Left cardiac atrium (tissue), 4 donors: ENCODE measurements at regions not wholly inside any gene's neighbourhood (a gene's known extent, or its start where the extent isn't known, plus 50 kb on each side); places are given as distances from the start of the nearest gene placed in this dataset.
"Not testable (repeated sequence)": the region's sequence is repeated elsewhere in the genome, so short reads cannot be mapped to it uniquely, and the experiment has no call there.

Source experiments
- ATAC-seq, 2 donors: fragments of 200-7000 bp; cut with Tn5 transposase; one replicate each; pipeline ENCODE4 v1.9.1; 2020; ENCODE audit warnings: mild to moderate bottlenecking in 2 of 2, moderate library complexity in 2 of 2
- DNase-seq: peaks from one replicate; pipeline ENCODE4 v3.0.0-alpha.2; 2020
- intact Hi-C, 2 donors: fragments of 100-400 bp; cut with DNase I; formaldehyde crosslinking; loops; one replicate each; pipeline versions ENCODE4 v1.14.1 to v1.15.1; 2022 to 2023
- donor health status: DM: no; HTN: yes; CAD: no.
- donor health status: DM: no; HTN: yes; CAD: no; lungs with severe emphysema.
- donor health status: DM: yes; HTN: yes; CAD: no.
- donor health status: Dilated cardiomyopathy.

DNA sequence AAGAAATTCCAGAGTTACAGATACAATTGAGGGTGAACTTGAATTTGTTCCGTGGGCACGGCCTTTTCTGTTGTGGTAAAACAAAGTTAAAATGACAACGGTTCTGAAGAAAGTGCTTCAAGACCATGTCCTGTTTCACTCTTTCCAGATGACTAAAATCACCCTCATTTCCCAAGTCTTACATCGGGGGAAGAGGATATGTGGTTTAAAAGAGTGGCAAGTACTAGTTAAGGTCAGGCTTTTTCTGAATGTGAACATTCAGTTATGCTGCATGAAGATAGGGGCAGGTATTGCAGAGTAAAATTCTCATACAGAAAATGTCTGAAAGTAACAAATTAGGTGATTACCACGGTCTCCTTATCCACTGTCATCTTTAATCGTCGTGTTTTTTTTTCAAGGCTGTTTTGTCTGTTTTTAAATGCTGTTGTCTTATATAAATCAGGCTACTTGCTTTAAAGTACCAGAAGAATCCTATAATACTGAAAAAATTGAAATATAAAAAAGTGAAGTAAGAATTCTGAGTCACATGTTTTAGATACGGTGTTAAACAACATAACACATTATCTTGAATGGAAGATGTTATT, 236.6 kb upstream of the PLGLB2 start:
- DNase-seq, ATAC-seq, intact Hi-C loops: not testable (repeated sequence)

GRCh38 chr2:87512864-87513530, 234.9 kb upstream of the PLGLB2 start:
- intact Hi-C loops, DNase-seq, ATAC-seq: not testable (repeated sequence)

DNA sequence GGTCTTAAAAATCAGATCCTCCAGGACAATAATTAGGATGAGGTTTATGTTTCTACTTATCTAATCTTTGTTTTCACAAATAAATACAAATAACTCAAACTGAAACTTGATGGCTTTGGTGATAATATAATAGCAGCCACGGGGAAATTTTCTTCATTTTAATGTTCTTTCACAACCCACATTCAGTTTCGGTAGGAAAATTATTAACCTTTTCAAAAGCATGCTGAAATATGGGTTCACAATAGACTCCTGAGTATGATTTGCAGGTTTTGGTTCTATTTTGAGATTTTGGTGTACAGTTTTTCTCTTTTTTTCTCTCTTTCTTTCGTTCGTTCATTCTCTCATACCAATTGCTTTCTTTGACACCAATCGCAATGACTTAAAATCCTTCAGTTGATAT, 233.9 kb upstream of the PLGLB2 start:
- DNase-seq, ATAC-seq, intact Hi-C loops: not testable (repeated sequence)

- intact Hi-C loops, result not testable (repeated sequence)
Observed at GRCh38 chr2:87514515-87514914, 233.4 kb upstream of the PLGLB2 start.

GRCh38 chr2:87515226-87515625, 232.7 kb upstream of the PLGLB2 start:
- intact Hi-C loops, DNase-seq: not testable (repeated sequence)
- ATAC-seq, result peak in 1 of 2 donors; percentile 17

More at GRCh38 chr2:87514515-87514914, 233.4 kb upstream of the PLGLB2 start:
- DNase-seq, ATAC-seq: not testable (repeated sequence)

GRCh38 chr2:87515875-87516274, 232.0 kb upstream of the PLGLB2 start:
- DNase-seq, intact Hi-C loops, ATAC-seq: not testable (repeated sequence)

DNA sequence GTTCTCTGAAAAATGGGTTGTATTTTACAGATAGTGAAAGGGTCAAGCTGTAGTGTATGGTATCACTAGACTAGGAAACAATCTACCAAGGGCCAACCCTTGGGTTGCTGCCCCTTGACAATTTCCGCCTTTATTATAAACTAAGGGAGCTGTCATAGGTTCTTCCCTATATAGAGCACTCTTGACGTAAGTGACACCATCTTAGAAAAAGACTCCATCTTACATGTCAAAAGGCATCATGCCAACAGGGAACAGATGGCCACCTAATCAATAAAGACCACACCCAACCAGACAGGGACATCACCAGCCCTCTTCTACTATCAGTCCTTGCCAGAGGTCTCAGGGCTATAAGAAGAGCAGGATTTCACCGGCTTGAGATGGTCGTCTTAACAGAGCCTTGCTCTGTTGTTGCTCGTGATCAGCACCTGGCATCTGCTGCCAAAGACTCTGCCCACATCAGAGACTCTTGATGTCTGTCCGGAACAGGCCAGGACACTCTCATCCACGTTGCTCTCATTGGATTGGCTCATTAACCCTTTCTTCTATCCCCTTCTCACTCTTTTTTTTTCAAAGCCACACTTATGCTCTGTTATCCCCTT, 231.4 kb upstream of the PLGLB2 start:
- not testable (repeated sequence) for ATAC-seq, DNase-seq

DNA sequence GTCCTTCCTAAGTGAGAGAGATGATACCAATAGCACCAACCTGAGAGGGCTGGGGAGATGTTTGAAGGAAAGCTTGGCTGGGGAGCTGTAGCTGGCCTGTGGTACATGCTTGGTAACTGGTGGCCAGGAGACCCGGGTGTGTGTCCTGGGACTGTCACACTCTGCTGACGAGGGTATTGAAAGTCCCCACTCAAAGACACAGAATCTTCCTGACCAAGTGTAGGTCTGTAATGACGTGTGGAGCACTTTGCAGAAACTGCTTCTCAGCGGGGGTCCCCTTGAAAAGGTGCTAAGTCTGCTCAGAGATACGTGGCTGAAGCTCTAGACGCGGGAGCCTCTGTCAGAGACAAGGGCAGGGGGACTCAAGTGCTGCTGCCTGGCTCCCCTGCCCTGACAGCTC, 230.4 kb upstream of the PLGLB2 start:
- DNase-seq, ATAC-seq, intact Hi-C loops: not testable (repeated sequence)

More for the DNA sequence above, 231.4 kb upstream of the PLGLB2 start:
- intact Hi-C loops, result not testable (repeated sequence)

- intact Hi-C loops, DNase-seq, ATAC-seq: not testable (repeated sequence)
Observed at GRCh38 chr2:87518066-87518465, 229.8 kb upstream of the PLGLB2 start.

DNA sequence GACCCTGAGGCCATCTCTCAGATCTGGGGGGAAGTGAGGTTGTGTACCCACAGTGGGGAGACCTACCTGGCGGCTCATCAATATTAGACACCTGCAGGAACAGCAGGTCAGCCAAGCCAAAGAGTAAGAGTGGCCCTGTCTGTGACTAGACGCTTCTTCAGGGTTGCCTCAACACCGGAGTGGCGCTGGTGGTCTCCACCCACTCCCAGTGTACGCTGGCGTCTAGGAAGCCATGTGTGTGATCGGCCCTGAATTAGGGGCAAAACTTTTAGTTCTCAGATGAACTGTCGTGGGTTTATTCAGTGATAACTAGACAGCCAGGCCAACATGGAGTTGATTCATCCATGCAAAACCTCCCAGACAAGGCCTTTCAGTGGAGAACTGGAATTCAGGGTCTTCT, 229.3 kb upstream of the PLGLB2 start:
- intact Hi-C loops, DNase-seq, ATAC-seq: not testable (repeated sequence)

GRCh38 chr2:87519158-87520011, 228.5 kb upstream of the PLGLB2 start:
- DNase-seq, intact Hi-C loops: not testable (repeated sequence)
- ATAC-seq, result peak; percentile 50 to 75

GRCh38 chr2:87521057-87521456, 226.8 kb upstream of the PLGLB2 start:
- intact Hi-C loops, ATAC-seq, DNase-seq: not testable (repeated sequence)

DNA sequence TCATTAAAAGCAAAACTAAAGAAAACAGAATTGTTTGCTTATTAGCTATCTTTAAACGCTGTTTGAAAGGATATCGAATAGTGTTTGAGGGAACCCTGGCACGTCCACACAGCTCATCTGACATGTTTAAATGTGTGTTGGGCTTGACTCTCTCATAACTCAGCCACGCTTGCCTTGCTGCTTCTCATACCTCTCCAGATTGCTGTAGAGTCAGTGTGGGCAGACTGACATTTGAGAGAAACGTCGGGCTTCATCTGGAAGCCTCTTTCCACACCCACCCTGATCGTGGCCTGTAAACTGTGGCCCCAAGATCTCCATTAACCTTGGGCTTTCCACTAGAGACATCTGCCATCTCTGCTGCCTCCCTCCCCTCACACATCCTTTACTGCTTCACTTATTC, 226.4 kb upstream of the PLGLB2 start:
- intact Hi-C loops, ATAC-seq, DNase-seq: not testable (repeated sequence)

DNA sequence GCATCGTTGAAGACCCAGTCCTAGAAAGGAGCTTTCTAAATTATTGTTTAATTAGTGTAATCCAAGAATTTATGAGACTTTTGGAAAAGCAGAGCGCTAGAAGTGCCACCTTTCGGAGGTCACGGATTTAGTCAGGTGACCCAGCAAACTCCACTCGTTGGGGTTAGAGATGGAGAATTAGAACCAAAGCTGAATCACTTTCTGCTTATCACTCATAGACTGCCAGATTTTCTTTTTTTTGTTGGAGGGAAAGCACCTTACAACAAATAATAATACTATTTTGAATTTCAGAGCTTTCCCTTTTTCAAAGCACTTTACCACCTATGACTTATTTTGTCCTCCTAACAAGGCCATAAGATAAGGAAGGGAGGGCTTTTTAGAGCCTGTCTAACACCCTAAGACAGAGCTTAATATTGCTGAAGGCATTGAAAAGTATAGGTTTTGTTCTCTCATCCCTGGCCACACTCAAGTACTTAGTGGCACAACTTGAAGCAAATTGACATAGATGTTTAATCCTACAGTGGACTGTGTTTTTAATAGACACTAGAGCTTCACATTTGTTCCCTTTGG, 223.2 kb upstream of the PLGLB2 start:
- DNase-seq, ATAC-seq, intact Hi-C loops: not testable (repeated sequence)

DNA sequence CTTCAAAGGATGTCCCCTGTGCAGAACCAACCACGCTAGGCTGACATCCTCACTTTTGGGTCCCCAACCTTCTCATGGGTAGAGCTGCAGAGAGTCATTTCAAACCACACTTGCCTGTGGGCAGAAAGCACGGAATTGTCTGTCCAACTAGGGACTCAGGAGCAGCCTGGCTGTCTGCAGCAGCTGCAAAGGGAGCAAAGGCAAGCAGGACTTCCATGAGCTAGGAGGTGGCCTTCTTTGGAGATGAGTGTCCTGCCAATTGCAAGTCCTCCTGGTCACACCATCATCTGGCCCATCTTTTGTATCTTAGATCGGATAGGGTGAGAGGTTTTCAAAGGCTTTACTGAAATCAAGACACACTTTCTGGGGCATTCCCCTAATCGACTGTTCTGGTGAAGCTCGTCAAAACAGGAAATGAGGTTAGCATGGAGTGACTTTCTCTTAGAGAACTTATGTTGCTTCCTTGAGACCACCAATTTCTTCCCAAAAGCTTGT, 222.3 kb upstream of the PLGLB2 start:
- DNase-seq, intact Hi-C loops: not testable (repeated sequence)
- ATAC-seq, result peak in 1 of 2 donors; percentile 21

DNA sequence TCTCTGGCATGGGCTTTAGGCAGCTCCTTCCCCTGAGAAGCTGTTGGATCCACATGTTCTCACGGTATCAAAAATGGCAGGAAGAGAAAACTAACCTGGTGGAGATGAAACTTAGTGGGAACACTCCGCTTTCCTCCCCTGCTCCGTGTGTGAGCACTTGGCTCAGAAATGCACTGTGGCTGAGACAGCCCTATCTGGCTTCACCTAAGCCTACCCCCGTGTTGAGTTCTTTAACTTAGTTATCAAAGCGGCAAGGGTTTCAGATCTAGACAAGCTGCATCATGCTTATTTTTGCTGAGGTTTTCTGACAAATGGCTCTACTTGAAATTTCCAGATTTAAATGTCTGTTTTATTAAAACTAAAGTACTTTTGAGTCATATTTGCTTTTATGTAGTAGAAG, 221.6 kb upstream of the PLGLB2 start:
- ATAC-seq, DNase-seq, intact Hi-C loops: not testable (repeated sequence)

DNA sequence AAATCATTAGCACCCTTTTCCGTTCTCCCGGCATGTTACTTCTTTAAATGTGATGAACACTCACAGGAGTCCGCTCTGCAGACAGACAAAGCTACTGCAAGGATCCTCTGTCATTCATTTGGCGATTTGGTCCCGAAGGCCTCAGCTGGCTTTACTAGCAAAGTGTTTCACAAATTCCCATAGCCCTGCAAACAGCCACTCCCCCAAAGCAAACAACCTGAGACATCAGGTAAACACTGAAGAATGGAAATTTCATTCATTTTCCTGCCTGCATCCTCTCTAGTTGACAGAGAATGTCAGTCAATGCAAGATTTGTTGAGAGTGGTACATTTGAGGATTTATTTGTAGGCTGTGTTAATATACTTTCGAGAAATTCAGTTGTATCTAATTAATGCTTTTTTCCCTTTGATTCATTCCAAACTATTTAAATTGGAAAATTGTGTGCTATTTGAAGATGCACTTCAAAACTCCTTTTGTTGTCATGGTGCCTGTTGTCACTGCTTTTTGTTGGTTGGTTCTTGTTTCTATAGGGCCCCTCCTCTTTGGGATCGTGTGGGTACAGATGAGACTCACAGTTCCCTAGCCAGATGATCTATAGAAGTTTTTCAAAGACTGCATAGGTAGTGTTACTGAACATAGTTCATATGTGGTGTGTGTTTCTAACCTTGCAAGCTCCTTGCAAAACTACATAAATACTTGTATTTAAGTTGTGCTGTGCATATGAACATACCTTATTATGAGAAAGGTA, 215.7 kb upstream of the PLGLB2 start:
- DNase-seq, ATAC-seq, intact Hi-C loops: not testable (repeated sequence)
